WTC11 (cell line): ENCODE measurements at regions not wholly inside any gene's neighbourhood (a gene's known extent, or its start where the extent isn't known, plus 50 kb on each side); places are given as distances from the start of the nearest gene placed in this dataset.

Experiments used
- ATAC-seq: fragments of 200-7000 bp; cut with Tn5 transposase; 2 replicates; pipeline ENCODE4 v1.10.0; 2021; ENCODE audit warnings: mild to moderate bottlenecking, moderate library complexity
- CTCF ChIA-PET: fragments of 300-600 bp; sonication (Branson Sonifier 250); formaldehyde crosslinking; loops from one replicate; lab custom pipeline; 2021; ENCODE audit warnings: antibody characterized with exemption; lab: Charles Lee
- POLR2A ChIA-PET: fragments of 350-600 bp; sonication (Branson Sonifier 250); formaldehyde crosslinking; loops from one replicate; lab custom pipeline; 2021; ENCODE audit warnings: antibody characterized with exemption; lab: Charles Lee
- DNase-seq: peaks from one replicate; pipeline ENCODE4 v3.0.0; 2021; ENCODE audit warnings: low spot score
- H3K27ac Mint-ChIP-seq: 2 replicates; pipeline ENCODE4 v1.8.0; 2021; ENCODE audit warnings: mixed read lengths
- H3K27me3 Mint-ChIP-seq: 2 replicates; pipeline ENCODE4 v1.8.0; 2021; ENCODE audit warnings: low read depth, mild to moderate bottlenecking, moderate library complexity, mixed read lengths
- H3K36me3 Mint-ChIP-seq: 2 replicates; pipeline ENCODE4 v1.8.0; 2021; ENCODE audit warnings: mixed read lengths
- H3K4me1 Mint-ChIP-seq: 2 replicates; pipeline ENCODE4 v1.8.0; 2022; ENCODE audit warnings: mixed read lengths
- H3K4me3 Mint-ChIP-seq: 2 replicates; pipeline ENCODE4 v1.8.0; 2021; ENCODE audit warnings: mild to moderate bottlenecking, moderate library complexity, mixed read lengths
- H3K9me3 Mint-ChIP-seq: 2 replicates; pipeline ENCODE4 v1.8.0; 2021; ENCODE audit warnings: mixed read lengths
- ETV6 ChIP-seq: sonication (generic); formaldehyde crosslinking; IDR thresholded peaks from 2 replicates; pipeline ENCODE4 v1.8.1; 2022; ENCODE audit warnings: mild to moderate bottlenecking, missing genetic modification reagents
- FOXJ3 ChIP-seq: sonication (generic); formaldehyde crosslinking; IDR thresholded peaks from 2 replicates; pipeline ENCODE4 v1.9.0; 2021; ENCODE audit warnings: missing genetic modification reagents, mild to moderate bottlenecking, borderline replicate concordance
- GABPB1 ChIP-seq: sonication (generic); formaldehyde crosslinking; IDR thresholded peaks from 2 replicates; pipeline ENCODE4 v1.8.1; 2023; ENCODE audit warnings: mild to moderate bottlenecking, missing genetic modification reagents
- GRHL2 ChIP-seq: fragments of 250-450 bp; sonication (Bioruptor Pico); IDR thresholded peaks from 2 replicates; pipeline ENCODE4 v1.8.0; 2022; ENCODE audit warnings: mild to moderate bottlenecking, moderate library complexity; ENCODE audit not compliant: insufficient replicate concordance, severe bottlenecking
- JAZF1 ChIP-seq: fragments of 250-450 bp; sonication (Bioruptor Pico); IDR thresholded peaks from 2 replicates; pipeline ENCODE4 v1.9.0; 2021; ENCODE audit warnings: moderate library complexity, mild to moderate bottlenecking, inconsistent platforms
- MYBL2 ChIP-seq: sonication (generic); formaldehyde crosslinking; IDR thresholded peaks from 2 replicates; pipeline ENCODE4 v1.8.1; 2023; ENCODE audit warnings: mild to moderate bottlenecking, moderate library complexity, missing genetic modification reagents
- NFATC4 ChIP-seq: fragments of 250-450 bp; sonication (Bioruptor Pico); IDR thresholded peaks from 2 replicates; pipeline ENCODE4 v1.9.0; 2021; ENCODE audit warnings: mild to moderate bottlenecking
- NFE2L1 ChIP-seq: sonication (generic); formaldehyde crosslinking; IDR thresholded peaks from 2 replicates; pipeline ENCODE4 v1.8.1; 2023; ENCODE audit warnings: missing genetic modification reagents
- NFYB ChIP-seq: sonication (generic); formaldehyde crosslinking; conservative IDR thresholded peaks from 2 replicates; pipeline ENCODE4 v1.8.0; 2022; ENCODE audit warnings: low read depth, missing genetic modification reagents
- OVOL2 ChIP-seq: fragments of 250-450 bp; sonication (Bioruptor Pico); IDR thresholded peaks from 2 replicates; pipeline ENCODE4 v1.9.0; 2021; ENCODE audit warnings: mild to moderate bottlenecking, borderline replicate concordance
- TP53 ChIP-seq: sonication (generic); formaldehyde crosslinking; IDR thresholded peaks from 2 replicates; pipeline ENCODE4 v1.8.1; 2023; ENCODE audit warnings: mild to moderate bottlenecking, missing genetic modification reagents
- ZBTB21 ChIP-seq: sonication (generic); formaldehyde crosslinking; IDR thresholded peaks from 2 replicates; pipeline ENCODE4 v1.8.1; 2023; ENCODE audit warnings: mild to moderate bottlenecking, missing genetic modification reagents, borderline replicate concordance
- ZNF121 ChIP-seq: sonication (generic); formaldehyde crosslinking; IDR thresholded peaks from 2 replicates; pipeline ENCODE4 v1.8.0; 2023; ENCODE audit warnings: missing genetic modification reagents
- ZNF232 ChIP-seq: sonication (generic); formaldehyde crosslinking; IDR thresholded peaks from 2 replicates; pipeline ENCODE4 v1.8.0; 2022; ENCODE audit warnings: mild to moderate bottlenecking, missing genetic modification reagents
- ZNF263 ChIP-seq: sonication (generic); formaldehyde crosslinking; IDR thresholded peaks from 2 replicates; pipeline ENCODE4 v1.8.1; 2022; ENCODE audit warnings: low read depth, mild to moderate bottlenecking, moderate library complexity, missing genetic modification reagents
- ZNF396 ChIP-seq: fragments of 250-450 bp; sonication (Bioruptor Pico); IDR thresholded peaks from 2 replicates; pipeline ENCODE4 v1.8.0; 2021; ENCODE audit warnings: mild to moderate bottlenecking, moderate library complexity, borderline replicate concordance
- ZNF423 ChIP-seq: fragments of 250-450 bp; sonication (Bioruptor Pico); IDR thresholded peaks from 2 replicates; pipeline ENCODE4 v2.1.2; 2022; ENCODE audit warnings: mild to moderate bottlenecking, moderate library complexity
- TF ChIP-seq, protein P1 (sequence below): sonication (generic); formaldehyde crosslinking; IDR thresholded peaks from 2 replicates; pipeline ENCODE4 v1.8.1; 2022; ENCODE audit warnings: mild to moderate bottlenecking, moderate library complexity, missing genetic modification reagents
- TF ChIP-seq, protein P2 (sequence below): fragments of 250-450 bp; sonication (Bioruptor Pico); IDR thresholded peaks from 2 replicates; pipeline ENCODE4 v1.9.0; 2021; ENCODE audit warnings: mild to moderate bottlenecking
- TF ChIP-seq, protein P3 (sequence below): fragments of 250-450 bp; sonication (Bioruptor Pico); IDR thresholded peaks from 2 replicates; pipeline ENCODE4 v2.1.2; 2022; ENCODE audit warnings: mild to moderate bottlenecking, moderate library complexity
- TF ChIP-seq, protein P4 (sequence below): sonication (generic); formaldehyde crosslinking; IDR thresholded peaks from 2 replicates; pipeline ENCODE4 v1.8.0; 2022; ENCODE audit warnings: mild to moderate bottlenecking, missing genetic modification reagents
- TF ChIP-seq, protein P5 (sequence below): sonication (generic); formaldehyde crosslinking; IDR thresholded peaks from 2 replicates; pipeline ENCODE4 v1.8.1; 2023; ENCODE audit warnings: mild to moderate bottlenecking, missing genetic modification reagents
- TF ChIP-seq, protein P6 (sequence below): sonication (generic); formaldehyde crosslinking; IDR thresholded peaks from 2 replicates; pipeline ENCODE4 v1.8.1; 2023; ENCODE audit warnings: mild to moderate bottlenecking, missing genetic modification reagents, moderate library complexity
- TF ChIP-seq, protein P7 (sequence below): sonication (generic); formaldehyde crosslinking; conservative IDR thresholded peaks from 2 replicates; pipeline ENCODE4 v1.8.1; 2023; ENCODE audit warnings: mild to moderate bottlenecking, low read depth, missing genetic modification reagents, moderate library complexity
- TF ChIP-seq, protein P8 (sequence below): sonication (generic); formaldehyde crosslinking; conservative IDR thresholded peaks from 2 replicates; pipeline ENCODE4 v1.8.1; 2022; ENCODE audit warnings: mild to moderate bottlenecking, missing genetic modification reagents

DNA sequence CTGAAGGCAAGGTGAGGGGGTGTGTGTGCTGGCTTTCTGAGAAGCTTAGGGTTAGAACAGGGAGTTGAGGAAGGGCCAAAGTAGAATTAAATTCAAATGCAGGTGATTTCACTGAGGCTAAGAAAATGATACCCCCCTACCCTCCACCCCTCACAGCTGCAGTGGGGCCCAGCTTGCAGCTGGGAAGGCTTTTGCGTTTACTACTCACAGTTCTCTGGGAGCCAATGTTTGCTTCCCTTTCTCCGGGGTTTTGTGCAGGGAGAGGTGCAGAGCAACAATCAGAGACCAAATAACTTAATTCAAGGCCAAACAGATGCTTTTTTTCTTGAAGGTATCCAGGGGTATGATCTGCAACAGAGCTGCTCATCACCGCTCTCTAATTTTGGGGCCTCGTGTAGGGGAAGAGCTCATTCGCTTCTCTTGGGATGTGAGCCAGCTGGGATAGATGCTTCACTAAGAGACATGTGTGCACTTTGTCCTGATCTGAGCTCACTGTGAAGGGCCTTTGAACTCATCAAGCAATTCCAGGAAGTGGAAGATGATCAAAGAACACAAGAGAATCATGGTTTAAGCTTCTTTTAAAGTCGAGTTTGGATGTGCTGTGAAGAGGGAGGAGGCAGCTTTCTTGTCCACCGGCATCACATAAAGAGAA is 122.7 kb upstream of the C1GALT1C1 start (continued):
- TF ChIP-seq NFATC4 (no peak), NFE2L1 (CRISPR knock-in tag) (no peak), GRHL2 (CRISPR knock-in tag) (no peak)
- TF ChIP-seq, protein P1, sequence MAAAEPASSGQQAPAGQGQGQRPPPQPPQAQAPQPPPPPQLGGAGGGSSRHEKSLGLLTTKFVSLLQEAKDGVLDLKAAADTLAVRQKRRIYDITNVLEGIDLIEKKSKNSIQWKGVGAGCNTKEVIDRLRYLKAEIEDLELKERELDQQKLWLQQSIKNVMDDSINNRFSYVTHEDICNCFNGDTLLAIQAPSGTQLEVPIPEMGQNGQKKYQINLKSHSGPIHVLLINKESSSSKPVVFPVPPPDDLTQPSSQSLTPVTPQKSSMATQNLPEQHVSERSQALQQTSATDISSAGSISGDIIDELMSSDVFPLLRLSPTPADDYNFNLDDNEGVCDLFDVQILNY: no peak

DNA sequence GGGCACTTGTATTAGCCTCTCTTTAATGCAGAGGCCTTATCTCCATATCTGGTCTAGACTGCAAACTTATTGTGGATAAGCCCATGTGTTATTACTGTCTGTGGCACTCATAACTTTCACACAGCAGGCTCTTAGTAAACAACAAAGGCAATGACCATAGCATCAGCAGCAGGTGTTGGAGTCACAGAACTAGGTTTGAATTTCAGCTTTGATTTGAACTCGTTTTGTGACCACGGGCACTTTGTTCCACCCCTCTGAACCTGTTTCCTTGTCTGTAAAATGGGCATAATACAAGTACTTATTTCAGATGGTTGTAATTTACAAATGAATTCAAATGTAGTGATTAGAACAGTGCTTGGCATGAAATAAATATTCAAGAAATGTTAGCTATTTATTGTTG is 121.8 kb upstream of the C1GALT1C1 start:
- H3K27ac Mint-ChIP-seq: no peak overlapping the region
- no peaks in the 10 kb centered on the region for H3K36me3 Mint-ChIP-seq
- CTCF ChIA-PET: no interaction called here
- ATAC-seq: no peak
- peaks cover 5% of the 10 kb centered on the region for H3K27me3 Mint-ChIP-seq
- no peaks in the 10 kb centered on the region for H3K9me3 Mint-ChIP-seq
- POLR2A ChIA-PET: no interaction called here
- H3K4me3 Mint-ChIP-seq: no peak overlapping the region
- peaks cover 24% of the 10 kb centered on the region for H3K4me1 Mint-ChIP-seq
- DNase-seq: no peak
- TF ChIP-seq, protein P2, sequence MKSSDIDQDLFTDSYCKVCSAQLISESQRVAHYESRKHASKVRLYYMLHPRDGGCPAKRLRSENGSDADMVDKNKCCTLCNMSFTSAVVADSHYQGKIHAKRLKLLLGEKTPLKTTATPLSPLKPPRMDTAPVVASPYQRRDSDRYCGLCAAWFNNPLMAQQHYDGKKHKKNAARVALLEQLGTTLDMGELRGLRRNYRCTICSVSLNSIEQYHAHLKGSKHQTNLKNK: no peak
- TF ChIP-seq OVOL2 (CRISPR knock-in tag) (no peak), ZNF263 (CRISPR knock-in tag) (no peak), MYBL2 (no peak), JAZF1 (CRISPR knock-in tag) (no peak), ETV6 (CRISPR knock-in tag) (no peak), NFYB (CRISPR knock-in tag) (no peak), GABPB1 (CRISPR knock-in tag) (no peak), ZNF121 (CRISPR knock-in tag) (no peak), TP53 (CRISPR knock-in tag) (no peak)
- TF ChIP-seq, protein P3, sequence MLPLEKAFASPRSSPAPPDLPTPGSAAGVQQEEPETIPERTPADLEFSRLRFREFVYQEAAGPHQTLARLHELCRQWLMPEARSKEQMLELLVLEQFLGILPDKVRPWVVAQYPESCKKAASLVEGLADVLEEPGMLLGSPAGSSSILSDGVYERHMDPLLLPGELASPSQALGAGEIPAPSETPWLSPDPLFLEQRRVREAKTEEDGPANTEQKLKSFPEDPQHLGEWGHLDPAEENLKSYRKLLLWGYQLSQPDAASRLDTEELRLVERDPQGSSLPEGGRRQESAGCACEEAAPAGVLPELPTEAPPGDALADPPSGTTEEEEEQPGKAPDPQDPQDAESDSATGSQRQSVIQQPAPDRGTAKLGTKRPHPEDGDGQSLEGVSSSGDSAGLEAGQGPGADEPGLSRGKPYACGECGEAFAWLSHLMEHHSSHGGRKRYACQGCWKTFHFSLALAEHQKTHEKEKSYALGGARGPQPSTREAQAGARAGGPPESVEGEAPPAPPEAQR (CRISPR knock-in tag): no peak
- TF ChIP-seq, protein P4, sequence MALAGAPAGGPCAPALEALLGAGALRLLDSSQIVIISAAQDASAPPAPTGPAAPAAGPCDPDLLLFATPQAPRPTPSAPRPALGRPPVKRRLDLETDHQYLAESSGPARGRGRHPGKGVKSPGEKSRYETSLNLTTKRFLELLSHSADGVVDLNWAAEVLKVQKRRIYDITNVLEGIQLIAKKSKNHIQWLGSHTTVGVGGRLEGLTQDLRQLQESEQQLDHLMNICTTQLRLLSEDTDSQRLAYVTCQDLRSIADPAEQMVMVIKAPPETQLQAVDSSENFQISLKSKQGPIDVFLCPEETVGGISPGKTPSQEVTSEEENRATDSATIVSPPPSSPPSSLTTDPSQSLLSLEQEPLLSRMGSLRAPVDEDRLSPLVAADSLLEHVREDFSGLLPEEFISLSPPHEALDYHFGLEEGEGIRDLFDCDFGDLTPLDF (CRISPR knock-in tag): no peak
- TF ChIP-seq, protein P5, sequence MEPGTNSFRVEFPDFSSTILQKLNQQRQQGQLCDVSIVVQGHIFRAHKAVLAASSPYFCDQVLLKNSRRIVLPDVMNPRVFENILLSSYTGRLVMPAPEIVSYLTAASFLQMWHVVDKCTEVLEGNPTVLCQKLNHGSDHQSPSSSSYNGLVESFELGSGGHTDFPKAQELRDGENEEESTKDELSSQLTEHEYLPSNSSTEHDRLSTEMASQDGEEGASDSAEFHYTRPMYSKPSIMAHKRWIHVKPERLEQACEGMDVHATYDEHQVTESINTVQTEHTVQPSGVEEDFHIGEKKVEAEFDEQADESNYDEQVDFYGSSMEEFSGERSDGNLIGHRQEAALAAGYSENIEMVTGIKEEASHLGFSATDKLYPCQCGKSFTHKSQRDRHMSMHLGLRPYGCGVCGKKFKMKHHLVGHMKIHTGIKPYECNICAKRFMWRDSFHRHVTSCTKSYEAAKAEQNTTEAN (CRISPR knock-in tag): no peak
- TF ChIP-seq, protein P6, sequence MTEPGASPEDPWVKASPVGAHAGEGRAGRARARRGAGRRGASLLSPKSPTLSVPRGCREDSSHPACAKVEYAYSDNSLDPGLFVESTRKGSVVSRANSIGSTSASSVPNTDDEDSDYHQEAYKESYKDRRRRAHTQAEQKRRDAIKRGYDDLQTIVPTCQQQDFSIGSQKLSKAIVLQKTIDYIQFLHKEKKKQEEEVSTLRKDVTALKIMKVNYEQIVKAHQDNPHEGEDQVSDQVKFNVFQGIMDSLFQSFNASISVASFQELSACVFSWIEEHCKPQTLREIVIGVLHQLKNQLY (CRISPR knock-in tag): no peak

DNA sequence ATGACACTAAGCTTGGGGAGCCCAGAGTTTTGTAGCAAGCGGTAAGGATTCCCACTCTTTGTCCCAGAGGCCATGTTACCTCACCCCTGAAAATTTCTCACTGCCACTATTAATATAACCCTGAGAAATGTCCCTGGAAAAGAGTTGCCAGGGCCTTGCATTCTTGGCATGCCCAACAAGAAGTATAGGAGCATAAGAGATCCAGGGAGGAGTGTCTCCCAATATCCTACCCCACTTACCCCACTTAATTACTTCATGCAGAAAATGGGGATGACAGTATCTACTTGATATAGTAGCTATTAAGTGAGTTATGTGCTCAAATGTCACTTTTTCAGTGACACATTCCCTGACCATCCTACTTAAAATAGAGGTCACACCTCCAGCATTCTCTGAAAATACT is 120.5 kb upstream of the C1GALT1C1 start:
- Mint-ChIP-seq H3K4me1 (peaks cover 24% of the 10 kb centered on the region), H3K27ac (no peak overlapping the region), H3K36me3 (no peaks in the 10 kb centered on the region), H3K27me3 (peaks cover 11% of the 10 kb centered on the region), H3K9me3 (no peaks in the 10 kb centered on the region), H3K4me3 (no peak overlapping the region)
- no peak for ATAC-seq
- DNase-seq: no peak
- ChIA-PET POLR2A (no interaction called here), CTCF (no interaction called here)
- TF ChIP-seq ZNF396 (CRISPR knock-in tag): no peak
- TF ChIP-seq ZNF423 (CRISPR knock-in tag): no peak
- TF ChIP-seq ZNF232 (CRISPR knock-in tag): no peak
- TF ChIP-seq, protein P7, sequence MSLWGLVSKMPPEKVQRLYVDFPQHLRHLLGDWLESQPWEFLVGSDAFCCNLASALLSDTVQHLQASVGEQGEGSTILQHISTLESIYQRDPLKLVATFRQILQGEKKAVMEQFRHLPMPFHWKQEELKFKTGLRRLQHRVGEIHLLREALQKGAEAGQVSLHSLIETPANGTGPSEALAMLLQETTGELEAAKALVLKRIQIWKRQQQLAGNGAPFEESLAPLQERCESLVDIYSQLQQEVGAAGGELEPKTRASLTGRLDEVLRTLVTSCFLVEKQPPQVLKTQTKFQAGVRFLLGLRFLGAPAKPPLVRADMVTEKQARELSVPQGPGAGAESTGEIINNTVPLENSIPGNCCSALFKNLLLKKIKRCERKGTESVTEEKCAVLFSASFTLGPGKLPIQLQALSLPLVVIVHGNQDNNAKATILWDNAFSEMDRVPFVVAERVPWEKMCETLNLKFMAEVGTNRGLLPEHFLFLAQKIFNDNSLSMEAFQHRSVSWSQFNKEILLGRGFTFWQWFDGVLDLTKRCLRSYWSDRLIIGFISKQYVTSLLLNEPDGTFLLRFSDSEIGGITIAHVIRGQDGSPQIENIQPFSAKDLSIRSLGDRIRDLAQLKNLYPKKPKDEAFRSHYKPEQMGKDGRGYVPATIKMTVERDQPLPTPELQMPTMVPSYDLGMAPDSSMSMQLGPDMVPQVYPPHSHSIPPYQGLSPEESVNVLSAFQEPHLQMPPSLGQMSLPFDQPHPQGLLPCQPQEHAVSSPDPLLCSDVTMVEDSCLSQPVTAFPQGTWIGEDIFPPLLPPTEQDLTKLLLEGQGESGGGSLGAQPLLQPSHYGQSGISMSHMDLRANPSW (CRISPR knock-in tag): no peak
- TF ChIP-seq FOXJ3 (CRISPR knock-in tag): no peak
- TF ChIP-seq ZBTB21: no peak
- no peak for TF ChIP-seq ZNF263 (CRISPR knock-in tag)
- TF ChIP-seq, protein P8, sequence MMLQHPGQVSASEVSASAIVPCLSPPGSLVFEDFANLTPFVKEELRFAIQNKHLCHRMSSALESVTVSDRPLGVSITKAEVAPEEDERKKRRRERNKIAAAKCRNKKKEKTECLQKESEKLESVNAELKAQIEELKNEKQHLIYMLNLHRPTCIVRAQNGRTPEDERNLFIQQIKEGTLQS (CRISPR knock-in tag): no peak
- TF ChIP-seq, protein P4 (CRISPR knock-in tag): no peak
